ENCODE measurements at regions not wholly inside any gene's neighbourhood (a gene's known extent, or its start where the extent isn't known, plus 50 kb on each side); places are given as distances from the start of the nearest gene placed in this dataset.

DNA sequence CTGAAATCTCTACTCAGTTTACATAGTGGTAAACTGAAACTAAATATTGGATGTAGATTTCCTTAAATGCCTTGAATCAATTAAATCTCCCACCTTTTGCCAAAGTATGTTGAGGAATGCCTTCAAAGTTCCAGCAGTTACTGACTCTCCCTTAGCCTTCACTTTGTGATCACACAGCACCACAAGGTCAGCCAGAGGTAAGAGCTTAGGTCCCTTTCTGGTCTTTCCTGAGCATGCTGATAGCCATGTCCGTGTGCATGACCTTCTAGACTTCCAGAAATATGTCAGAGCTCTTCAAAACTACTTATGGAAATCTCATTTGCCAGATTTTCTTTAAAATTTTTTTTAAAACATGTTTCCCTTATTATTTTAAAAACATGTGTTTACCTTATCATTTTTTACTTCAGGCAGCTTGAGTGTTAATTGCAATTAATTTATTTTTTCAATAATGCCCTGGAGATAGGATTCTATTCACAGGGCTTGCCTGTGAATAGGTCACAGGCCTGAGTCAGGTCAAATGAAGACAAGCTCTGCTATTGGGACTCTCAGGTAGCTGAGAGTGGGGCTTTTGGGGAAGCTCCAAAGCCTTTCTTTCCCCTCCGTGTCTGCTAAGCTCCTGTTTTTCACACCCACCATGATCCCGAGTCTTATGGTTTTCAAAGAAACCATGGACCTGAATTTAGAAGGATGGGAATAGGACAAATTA, 220.5 kb downstream of the CXCL12 start:
- H3K4me1 ChIP-seq = no peaks in the 10 kb centered on the region
- no peaks in the 10 kb centered on the region for H3K27me3 ChIP-seq
- TF ChIP-seq CTCF (IDR thresholded peaks at IDR 0.05; ENCODE audit: low read depth, low read length) = no peak
- H3K4me3 ChIP-seq (ENCODE audit: low read depth, low read length) = no peak overlapping the region
- DNase-seq = no peak
- no peaks in the 10 kb centered on the region for H3K9me3 ChIP-seq
- H3K36me3 ChIP-seq = no peaks in the 10 kb centered on the region

- no peaks in the 10 kb centered on the region for H3K27me3 ChIP-seq
- TF ChIP-seq CTCF (IDR thresholded peaks at IDR 0.05; ENCODE audit: low read depth, low read length) = no peak
- H3K36me3 ChIP-seq = no peaks in the 10 kb centered on the region
- no peaks in the 10 kb centered on the region for H3K9me3 ChIP-seq
- no peak for DNase-seq
- no peaks in the 10 kb centered on the region for H3K4me1 ChIP-seq
- H3K4me3 ChIP-seq (ENCODE audit: low read depth, low read length) = no peak overlapping the region
These were observed 223.7 kb downstream of the CXCL12 start for GRCh38 chr10:44161184-44161583.

GRCh38 chr10:44157574-44157973, 227.3 kb downstream of the CXCL12 start:
- TF ChIP-seq CTCF (IDR thresholded peaks at IDR 0.05; ENCODE audit: low read depth, low read length) = no peak
- no peak for DNase-seq
- Histone ChIP-seq H3K27me3 (no peaks in the 10 kb centered on the region), H3K4me1 (no peaks in the 10 kb centered on the region), H3K4me3 (ENCODE audit: low read depth, low read length) (no peak overlapping the region), H3K9me3 (no peaks in the 10 kb centered on the region), H3K36me3 (no peaks in the 10 kb centered on the region)

- DNase-seq = no peak
- TF ChIP-seq CTCF (IDR thresholded peaks at IDR 0.05; ENCODE audit: low read depth, low read length) = no peak
- Histone ChIP-seq H3K9me3 (no peaks in the 10 kb centered on the region), H3K27me3 (no peaks in the 10 kb centered on the region), H3K36me3 (no peaks in the 10 kb centered on the region), H3K4me1 (no peaks in the 10 kb centered on the region), H3K4me3 (ENCODE audit: low read depth, low read length) (no peak overlapping the region)
These were observed 229.9 kb downstream of the CXCL12 start for GRCh38 chr10:44154956-44155355.

- DNase-seq = no peak
These were observed 230.8 kb downstream of the CXCL12 start for GRCh38 chr10:44153918-44154670.

More at GRCh38 chr10:44153918-44154670, 230.8 kb downstream of the CXCL12 start:
- H3K4me3 ChIP-seq (ENCODE audit: low read depth, low read length) = no peak overlapping the region
- H3K36me3 ChIP-seq = no peaks in the 10 kb centered on the region
- H3K4me1 ChIP-seq = no peaks in the 10 kb centered on the region
- H3K9me3 ChIP-seq = no peaks in the 10 kb centered on the region
- no peak for TF ChIP-seq CTCF (IDR thresholded peaks at IDR 0.05; ENCODE audit: low read depth, low read length)
- no peaks in the 10 kb centered on the region for H3K27me3 ChIP-seq
